ENCODE measurements at regions not wholly inside any gene's neighbourhood (a gene's known extent, or its start where the extent isn't known, plus 50 kb on each side); places are given as distances from the start of the nearest gene placed in this dataset.

GRCh38 chr1:222081859-222082258 lies 340.0 kb upstream of the DUSP10 start:
- H2AFZ ChIP-seq (ENCODE audit: insufficient read depth, low read length, poor library complexity), result no peak overlapping the region
- H2BK5ac ChIP-seq (ENCODE audit: low read depth, low read length, poor library complexity), result no peak overlapping the region
- no peaks in the 10 kb centered on the region for H3K27me3 ChIP-seq (ENCODE audit: insufficient read depth, low read length)
- H3K4me3 ChIP-seq (ENCODE audit: low read depth, low read length), result no peak overlapping the region
- no peak overlapping the region for H4K8ac ChIP-seq (ENCODE audit: low read depth, low read length)
- no peak overlapping the region for H2BK120ac ChIP-seq (ENCODE audit: insufficient read depth, low read length, poor library complexity)
- H3K27ac ChIP-seq (ENCODE audit: low read depth, low read length), result no peak overlapping the region
- H2BK12ac ChIP-seq (ENCODE audit: low read length), result no peak overlapping the region
- no peak overlapping the region for H3K4me2 ChIP-seq (ENCODE audit: low read length)
- H3K14ac ChIP-seq (ENCODE audit: low read length), result no peak overlapping the region
- no peaks in the 10 kb centered on the region for H3K4me1 ChIP-seq (ENCODE audit: control insufficient read depth in 1 of 2, insufficient read depth in 2 of 2, low read length in 2 of 2)
- H4K12ac ChIP-seq (ENCODE audit: low read depth, low read length), result no peak overlapping the region
- no peaks in the 10 kb centered on the region for H3K9me3 ChIP-seq (ENCODE audit: insufficient read depth, low read depth, low read length)
- no peaks in the 10 kb centered on the region for H3K36me3 ChIP-seq (ENCODE audit: control insufficient read depth in 1 of 2, insufficient read depth in 2 of 2, low read length in 2 of 2)
- no CpG with 5 or more reads among the region's 3 CpGs for whole genome bisulfite sequencing (ENCODE audit: extremely low coverage, insufficient coverage, insufficient read length)
- H3K23ac ChIP-seq (ENCODE audit: low read length), result no peak overlapping the region
- no peak overlapping the region for H4K91ac ChIP-seq (ENCODE audit: low read depth, low read length)
- no peak overlapping the region for H3K4ac ChIP-seq (ENCODE audit: low read depth, low read length)
- no peaks in the 10 kb centered on the region for H3K79me2 ChIP-seq (ENCODE audit: control insufficient read depth, insufficient read depth, low read length, poor library complexity)
- H3K9ac ChIP-seq (ENCODE audit: low read length), result no peak overlapping the region
- no peak overlapping the region for H3K18ac ChIP-seq (ENCODE audit: low read length)
- H2AK5ac ChIP-seq (ENCODE audit: low read length), result no peak overlapping the region
- no peaks in the 10 kb centered on the region for H3K79me1 ChIP-seq (ENCODE audit: low read length)
- DNase-seq, result no peak

GRCh38 chr1:222079566-222079965 lies 337.7 kb upstream of the DUSP10 start:
- Histone ChIP-seq H3K27ac (ENCODE audit: low read depth, low read length) (no peak overlapping the region), H3K14ac (ENCODE audit: low read length) (no peak overlapping the region), H3K23ac (ENCODE audit: low read length) (no peak overlapping the region), H2BK5ac (ENCODE audit: low read depth, low read length, poor library complexity) (no peak overlapping the region), H3K4me3 (ENCODE audit: low read depth, low read length) (no peak overlapping the region), H4K12ac (ENCODE audit: low read depth, low read length) (no peak overlapping the region), H3K4me2 (ENCODE audit: low read length) (no peak overlapping the region), H3K79me1 (ENCODE audit: low read length) (no peaks in the 10 kb centered on the region), H3K79me2 (ENCODE audit: control insufficient read depth, insufficient read depth, low read length, poor library complexity) (no peaks in the 10 kb centered on the region), H4K8ac (ENCODE audit: low read depth, low read length) (no peak overlapping the region), H2BK12ac (ENCODE audit: low read length) (no peak overlapping the region), H4K91ac (ENCODE audit: low read depth, low read length) (no peak overlapping the region), H3K4ac (ENCODE audit: low read depth, low read length) (no peak overlapping the region), H2BK120ac (ENCODE audit: insufficient read depth, low read length, poor library complexity) (no peak overlapping the region), H2AK5ac (ENCODE audit: low read length) (no peak overlapping the region), H3K9ac (ENCODE audit: low read length) (no peak overlapping the region), H2AFZ (ENCODE audit: insufficient read depth, low read length, poor library complexity) (no peak overlapping the region), H3K27me3 (ENCODE audit: insufficient read depth, low read length) (no peaks in the 10 kb centered on the region), H3K9me3 (ENCODE audit: insufficient read depth, low read depth, low read length) (no peaks in the 10 kb centered on the region), H3K36me3 (ENCODE audit: control insufficient read depth in 1 of 2, insufficient read depth in 2 of 2, low read length in 2 of 2) (no peaks in the 10 kb centered on the region), H3K18ac (ENCODE audit: low read length) (no peak overlapping the region), H3K4me1 (ENCODE audit: control insufficient read depth in 1 of 2, insufficient read depth in 2 of 2, low read length in 2 of 2) (no peaks in the 10 kb centered on the region)
- DNase-seq, result no peak
- no CpG with 5 or more reads among the region's 1 CpG for WGBS (ENCODE audit: extremely low coverage, insufficient coverage, insufficient read length)

- H2BK5ac ChIP-seq (ENCODE audit: low read depth, low read length, poor library complexity), result no peak overlapping the region
- H3K4me1 ChIP-seq (ENCODE audit: control insufficient read depth in 1 of 2, insufficient read depth in 2 of 2, low read length in 2 of 2), result no peaks in the 10 kb centered on the region
- no peak overlapping the region for H4K12ac ChIP-seq (ENCODE audit: low read depth, low read length)
- no peak overlapping the region for H4K91ac ChIP-seq (ENCODE audit: low read depth, low read length)
- no peaks in the 10 kb centered on the region for H3K36me3 ChIP-seq (ENCODE audit: control insufficient read depth in 1 of 2, insufficient read depth in 2 of 2, low read length in 2 of 2)
- no peak overlapping the region for H3K27ac ChIP-seq (ENCODE audit: low read depth, low read length)
- no peak for DNase-seq
- no peak overlapping the region for H3K4me3 ChIP-seq (ENCODE audit: low read depth, low read length)
- H3K4me2 ChIP-seq (ENCODE audit: low read length), result no peak overlapping the region
- H3K4ac ChIP-seq (ENCODE audit: low read depth, low read length), result no peak overlapping the region
- no peak overlapping the region for H2AK5ac ChIP-seq (ENCODE audit: low read length)
- no peak overlapping the region for H2BK120ac ChIP-seq (ENCODE audit: insufficient read depth, low read length, poor library complexity)
- no peak overlapping the region for H3K18ac ChIP-seq (ENCODE audit: low read length)
- H2BK12ac ChIP-seq (ENCODE audit: low read length), result no peak overlapping the region
- no peaks in the 10 kb centered on the region for H3K79me2 ChIP-seq (ENCODE audit: control insufficient read depth, insufficient read depth, low read length, poor library complexity)
- no peaks in the 10 kb centered on the region for H3K9me3 ChIP-seq (ENCODE audit: insufficient read depth, low read depth, low read length)
- no CpG with 5 or more reads among the region's 2 CpGs for WGBS (ENCODE audit: extremely low coverage, insufficient coverage, insufficient read length)
- no peak overlapping the region for H3K9ac ChIP-seq (ENCODE audit: low read length)
- H3K14ac ChIP-seq (ENCODE audit: low read length), result no peak overlapping the region
- no peaks in the 10 kb centered on the region for H3K27me3 ChIP-seq (ENCODE audit: insufficient read depth, low read length)
- no peaks in the 10 kb centered on the region for H3K79me1 ChIP-seq (ENCODE audit: low read length)
- no peak overlapping the region for H2AFZ ChIP-seq (ENCODE audit: insufficient read depth, low read length, poor library complexity)
- H3K23ac ChIP-seq (ENCODE audit: low read length), result no peak overlapping the region
- H4K8ac ChIP-seq (ENCODE audit: low read depth, low read length), result no peak overlapping the region
Measured at GRCh38 chr1:222077206-222077605, 335.3 kb upstream of the DUSP10 start.

- Histone ChIP-seq H3K27me3 (ENCODE audit: insufficient read depth, low read length) (no peaks in the 10 kb centered on the region), H3K27ac (ENCODE audit: low read depth, low read length) (no peak overlapping the region), H4K12ac (ENCODE audit: low read depth, low read length) (no peak overlapping the region), H3K4me1 (ENCODE audit: control insufficient read depth in 1 of 2, insufficient read depth in 2 of 2, low read length in 2 of 2) (no peaks in the 10 kb centered on the region), H3K23ac (ENCODE audit: low read length) (no peak overlapping the region), H3K4me2 (ENCODE audit: low read length) (no peak overlapping the region), H2BK5ac (ENCODE audit: low read depth, low read length, poor library complexity) (no peak overlapping the region), H2BK12ac (ENCODE audit: low read length) (no peak overlapping the region), H3K9me3 (ENCODE audit: insufficient read depth, low read depth, low read length) (no peaks in the 10 kb centered on the region), H4K91ac (ENCODE audit: low read depth, low read length) (no peak overlapping the region), H3K18ac (ENCODE audit: low read length) (no peak overlapping the region), H4K8ac (ENCODE audit: low read depth, low read length) (no peak overlapping the region), H3K9ac (ENCODE audit: low read length) (no peak overlapping the region), H3K4ac (ENCODE audit: low read depth, low read length) (no peak overlapping the region), H3K79me1 (ENCODE audit: low read length) (no peaks in the 10 kb centered on the region), H2AFZ (ENCODE audit: insufficient read depth, low read length, poor library complexity) (no peak overlapping the region), H3K79me2 (ENCODE audit: control insufficient read depth, insufficient read depth, low read length, poor library complexity) (no peaks in the 10 kb centered on the region), H3K36me3 (ENCODE audit: control insufficient read depth in 1 of 2, insufficient read depth in 2 of 2, low read length in 2 of 2) (no peaks in the 10 kb centered on the region), H2AK5ac (ENCODE audit: low read length) (no peak overlapping the region), H3K14ac (ENCODE audit: low read length) (no peak overlapping the region), H2BK120ac (ENCODE audit: insufficient read depth, low read length, poor library complexity) (no peak overlapping the region), H3K4me3 (ENCODE audit: low read depth, low read length) (no peak overlapping the region)
- DNase-seq, result no peak
- WGBS (ENCODE audit: extremely low coverage, insufficient coverage, insufficient read length), result no CpG with 5 or more reads among the region's 1 CpG
Measured at GRCh38 chr1:222074317-222074716, 332.4 kb upstream of the DUSP10 start.
